PC-3 (cell line): ENCODE measurements at regions not wholly inside any gene's neighbourhood (a gene's known extent, or its start where the extent isn't known, plus 50 kb on each side); places are given as distances from the start of the nearest gene placed in this dataset.

ENCODE experiments used
- CTCF ChIP-seq: fragments of 300-600 bp; sonication (generic); conservative IDR thresholded peaks from 2 replicates; pipeline ENCODE4 v1.5.1; 2017; ENCODE audit warnings: antibody characterized with exemption, low read depth, mild to moderate bottlenecking, low read length
- EZH2 ChIP-seq: fragments of 300-600 bp; sonication (generic); IDR thresholded peaks from one replicate; pipeline ENCODE4 v1.6.1; 2017; ENCODE audit warnings: antibody characterized with exemption, mild to moderate bottlenecking, low read length; ENCODE audit not compliant: unreplicated experiment
- EZH2phosphoT487 ChIP-seq: fragments of 300-600 bp; sonication (generic); IDR thresholded peaks from 2 replicates; pipeline ENCODE4 v1.6.1; 2018; ENCODE audit warnings: mild to moderate bottlenecking, antibody characterized with exemption, low read length, borderline replicate concordance

GRCh38 chr9:13983607-13984006 lies 330.3 kb downstream of the NFIB start:
- TF ChIP-seq CTCF, result no peak
- TF ChIP-seq EZH2, result no peak
- TF ChIP-seq EZH2phosphoT487, result no peak
